ENCODE measurements at regions not wholly inside any gene's neighbourhood (a gene's known extent, or its start where the extent isn't known, plus 50 kb on each side); places are given as distances from the start of the nearest gene placed in this dataset.

DNA sequence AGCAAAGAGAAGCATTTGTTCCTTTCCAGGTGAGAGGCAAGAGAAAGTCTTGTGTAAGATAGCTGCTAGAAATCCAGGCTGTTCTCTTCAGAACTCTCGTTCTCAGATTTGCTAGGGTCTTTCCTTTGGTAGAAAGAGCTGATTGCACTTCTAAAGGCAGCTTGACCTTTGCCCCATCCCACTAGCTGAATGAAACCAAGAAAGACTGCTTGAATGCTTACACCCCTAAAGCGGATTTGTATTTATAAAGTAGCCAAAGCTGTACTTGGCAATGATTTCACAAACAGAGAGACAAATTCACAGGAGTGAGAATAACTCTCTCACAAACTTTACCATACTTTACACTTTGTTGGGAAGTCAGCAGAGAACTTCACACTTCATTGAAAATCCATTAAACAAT lies 424.1 kb downstream of the TTLL7 start:
- H3K9ac ChIP-seq (ENCODE audit: low read length): no peak overlapping the region
- H3K27ac ChIP-seq (ENCODE audit: low read length): no peak overlapping the region
- 0 out of 2 replicates have a peak, but pooled peaks cover 3% of the 10 kb centered on the region for H3K9me2 ChIP-seq (replicated peaks; ENCODE audit: insufficient read depth, low read length)
- no peaks in the 10 kb centered on the region for H3K27me3 ChIP-seq (ENCODE audit: low read length)
- no peaks in the 10 kb centered on the region for H3K9me3 ChIP-seq (ENCODE audit: low read length)
- no peak overlapping the region for H3K4me3 ChIP-seq (ENCODE audit: low read length)
- DNase-seq: no peak
- no peaks in the 10 kb centered on the region for H3K79me2 ChIP-seq (ENCODE audit: low read length)
- no peaks in the 10 kb centered on the region for H4K20me1 ChIP-seq (ENCODE audit: insufficient read depth, low read depth, low read length)
- H3K4me2 ChIP-seq (ENCODE audit: low read depth, low read length, poor library complexity, severe bottlenecking): no peak overlapping the region
- H3K36me3 ChIP-seq (ENCODE audit: insufficient read depth, low read length): no peaks in the 10 kb centered on the region
- H3K4me1 ChIP-seq (ENCODE audit: low read length): no peaks in the 10 kb centered on the region
- no peak overlapping the region for H2AFZ ChIP-seq (ENCODE audit: low read length)

DNA sequence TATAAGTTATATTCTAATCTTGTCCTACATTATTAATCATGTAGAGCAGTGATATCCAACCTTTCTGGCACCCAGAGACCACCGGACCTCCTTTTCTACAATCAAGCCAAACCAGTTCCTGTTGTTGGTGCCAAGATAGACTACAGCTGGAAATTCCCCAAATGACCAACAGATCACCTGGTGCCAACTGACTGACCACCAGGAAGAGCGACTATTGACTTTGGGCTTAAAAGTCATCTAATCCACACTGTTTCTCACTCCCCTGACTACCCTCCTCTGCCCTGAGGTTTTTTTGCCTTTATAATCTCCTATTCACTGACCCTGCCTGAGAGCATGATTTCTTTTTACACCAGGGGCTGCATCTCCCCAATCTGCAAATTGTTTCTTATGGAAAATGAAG lies 425.2 kb downstream of the TTLL7 start:
- Histone ChIP-seq H3K4me1 (ENCODE audit: low read length) (no peaks in the 10 kb centered on the region), H3K9me3 (ENCODE audit: low read length) (no peaks in the 10 kb centered on the region), H3K9ac (ENCODE audit: low read length) (no peak overlapping the region), H3K27ac (ENCODE audit: low read length) (no peak overlapping the region), H3K36me3 (ENCODE audit: insufficient read depth, low read length) (no peaks in the 10 kb centered on the region), H3K27me3 (ENCODE audit: low read length) (no peaks in the 10 kb centered on the region), H3K4me2 (ENCODE audit: low read depth, low read length, poor library complexity, severe bottlenecking) (no peak overlapping the region), H3K4me3 (ENCODE audit: low read length) (no peak overlapping the region), H4K20me1 (ENCODE audit: insufficient read depth, low read depth, low read length) (no peaks in the 10 kb centered on the region), H3K79me2 (ENCODE audit: low read length) (no peaks in the 10 kb centered on the region), H3K9me2 (replicated peaks; ENCODE audit: insufficient read depth, low read length) (0 out of 2 replicates have a peak, but pooled peaks cover 3% of the 10 kb centered on the region), H2AFZ (ENCODE audit: low read length) (no peak overlapping the region)
- no peak for DNase-seq

GRCh38 chr1:83571536-83571935 lies 427.4 kb downstream of the TTLL7 start:
- H3K4me2 ChIP-seq (ENCODE audit: low read depth, low read length, poor library complexity, severe bottlenecking): no peak overlapping the region
- no peak overlapping the region for H3K9ac ChIP-seq (ENCODE audit: low read length)
- no peak for DNase-seq
- H3K27me3 ChIP-seq (ENCODE audit: low read length): no peaks in the 10 kb centered on the region
- H3K79me2 ChIP-seq (ENCODE audit: low read length): no peaks in the 10 kb centered on the region
- H3K9me3 ChIP-seq (ENCODE audit: low read length): no peaks in the 10 kb centered on the region
- no peaks in the 10 kb centered on the region for H4K20me1 ChIP-seq (ENCODE audit: insufficient read depth, low read depth, low read length)
- H3K4me1 ChIP-seq (ENCODE audit: low read length): no peaks in the 10 kb centered on the region
- no peaks in the 10 kb centered on the region for H3K36me3 ChIP-seq (ENCODE audit: insufficient read depth, low read length)
- H3K27ac ChIP-seq (ENCODE audit: low read length): no peak overlapping the region
- H3K9me2 ChIP-seq (replicated peaks; ENCODE audit: insufficient read depth, low read length): no peaks in the 10 kb centered on the region
- no peak overlapping the region for H2AFZ ChIP-seq (ENCODE audit: low read length)
- no peak overlapping the region for H3K4me3 ChIP-seq (ENCODE audit: low read length)

GRCh38 chr1:83561346-83561745 lies 437.6 kb downstream of the TTLL7 start:
- H3K36me3 ChIP-seq (ENCODE audit: insufficient read depth, low read length): no peaks in the 10 kb centered on the region
- H3K4me3 ChIP-seq (ENCODE audit: low read length): no peak overlapping the region
- H3K27ac ChIP-seq (ENCODE audit: low read length): no peak overlapping the region
- no peaks in the 10 kb centered on the region for H3K4me1 ChIP-seq (ENCODE audit: low read length)
- H3K9me2 ChIP-seq (replicated peaks; ENCODE audit: insufficient read depth, low read length): no peaks in the 10 kb centered on the region
- no peaks in the 10 kb centered on the region for H3K79me2 ChIP-seq (ENCODE audit: low read length)
- no peak overlapping the region for H3K9ac ChIP-seq (ENCODE audit: low read length)
- no peaks in the 10 kb centered on the region for H3K9me3 ChIP-seq (ENCODE audit: low read length)
- H4K20me1 ChIP-seq (ENCODE audit: insufficient read depth, low read depth, low read length): no peaks in the 10 kb centered on the region
- no peak overlapping the region for H2AFZ ChIP-seq (ENCODE audit: low read length)
- H3K27me3 ChIP-seq (ENCODE audit: low read length): no peaks in the 10 kb centered on the region
- DNase-seq: no peak
- no peak overlapping the region for H3K4me2 ChIP-seq (ENCODE audit: low read depth, low read length, poor library complexity, severe bottlenecking)

GRCh38 chr1:83559129-83559840 lies 439.6 kb downstream of the TTLL7 start:
- H3K4me3 ChIP-seq (ENCODE audit: low read length): no peak overlapping the region
- no peak overlapping the region for H3K9ac ChIP-seq (ENCODE audit: low read length)
- no peak overlapping the region for H2AFZ ChIP-seq (ENCODE audit: low read length)
- no peaks in the 10 kb centered on the region for H3K79me2 ChIP-seq (ENCODE audit: low read length)
- no peaks in the 10 kb centered on the region for H3K36me3 ChIP-seq (ENCODE audit: insufficient read depth, low read length)
- H3K9me3 ChIP-seq (ENCODE audit: low read length): no peaks in the 10 kb centered on the region
- no peak overlapping the region for H3K4me2 ChIP-seq (ENCODE audit: low read depth, low read length, poor library complexity, severe bottlenecking)
- no peaks in the 10 kb centered on the region for H3K9me2 ChIP-seq (replicated peaks; ENCODE audit: insufficient read depth, low read length)
- H4K20me1 ChIP-seq (ENCODE audit: insufficient read depth, low read depth, low read length): no peaks in the 10 kb centered on the region
- H3K4me1 ChIP-seq (ENCODE audit: low read length): no peaks in the 10 kb centered on the region
- H3K27me3 ChIP-seq (ENCODE audit: low read length): no peaks in the 10 kb centered on the region
- H3K27ac ChIP-seq (ENCODE audit: low read length): no peak overlapping the region
- DNase-seq: no peak

DNA sequence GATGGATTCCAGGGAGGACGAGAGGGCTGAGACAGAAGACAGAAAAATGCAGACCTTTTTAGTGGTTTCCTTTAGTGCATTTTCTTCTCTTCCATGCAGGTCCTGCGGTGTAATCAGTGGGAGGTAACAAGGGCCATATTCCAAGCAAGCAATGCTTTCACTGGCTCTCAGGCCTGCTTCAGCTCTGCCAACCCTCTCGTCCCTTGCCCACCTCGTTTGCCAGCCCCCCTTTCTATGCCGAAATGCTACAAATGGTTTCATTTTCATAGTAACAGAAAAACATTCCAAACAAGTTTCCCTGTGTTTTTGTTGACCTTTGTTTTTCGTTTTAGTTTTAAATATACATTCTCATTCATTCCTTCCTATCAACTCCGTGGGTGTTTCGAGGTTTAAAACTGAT lies 443.1 kb downstream of the TTLL7 start:
- no peaks in the 10 kb centered on the region for H3K27me3 ChIP-seq (ENCODE audit: low read length)
- no peak overlapping the region for H2AFZ ChIP-seq (ENCODE audit: low read length)
- no peaks in the 10 kb centered on the region for H4K20me1 ChIP-seq (ENCODE audit: insufficient read depth, low read depth, low read length)
- H3K9me2 ChIP-seq (replicated peaks; ENCODE audit: insufficient read depth, low read length): no peaks in the 10 kb centered on the region
- no peak overlapping the region for H3K4me2 ChIP-seq (ENCODE audit: low read depth, low read length, poor library complexity, severe bottlenecking)
- H3K4me3 ChIP-seq (ENCODE audit: low read length): no peak overlapping the region
- DNase-seq: no peak
- H3K4me1 ChIP-seq (ENCODE audit: low read length): no peaks in the 10 kb centered on the region
- H3K27ac ChIP-seq (ENCODE audit: low read length): no peak overlapping the region
- no peaks in the 10 kb centered on the region for H3K79me2 ChIP-seq (ENCODE audit: low read length)
- no peaks in the 10 kb centered on the region for H3K36me3 ChIP-seq (ENCODE audit: insufficient read depth, low read length)
- H3K9me3 ChIP-seq (ENCODE audit: low read length): no peaks in the 10 kb centered on the region
- no peak overlapping the region for H3K9ac ChIP-seq (ENCODE audit: low read length)

DNA sequence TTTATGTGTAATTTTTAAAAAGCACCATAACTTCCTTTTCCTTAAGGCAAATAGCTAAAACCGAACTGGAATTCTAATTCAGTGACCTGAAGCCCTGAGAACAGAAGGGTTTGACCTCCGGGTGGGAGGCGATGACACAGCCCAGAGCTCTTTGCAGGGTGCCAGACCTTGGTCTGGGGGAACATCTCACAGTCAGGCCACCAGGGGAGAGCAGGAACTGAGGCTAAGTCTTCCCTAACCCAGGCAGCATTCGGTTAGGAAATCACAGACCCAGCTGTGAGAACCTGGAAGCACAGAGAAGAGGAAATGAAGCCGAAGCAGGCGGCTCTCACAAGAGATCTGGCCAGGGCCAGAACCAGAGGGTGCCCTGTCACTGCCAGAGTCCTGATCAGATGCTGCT lies 444.8 kb downstream of the TTLL7 start:
- Histone ChIP-seq H4K20me1 (ENCODE audit: insufficient read depth, low read depth, low read length) (no peaks in the 10 kb centered on the region), H3K4me1 (ENCODE audit: low read length) (no peaks in the 10 kb centered on the region), H3K9ac (ENCODE audit: low read length) (no peak overlapping the region), H3K27ac (ENCODE audit: low read length) (no peak overlapping the region), H2AFZ (ENCODE audit: low read length) (no peak overlapping the region), H3K4me2 (ENCODE audit: low read depth, low read length, poor library complexity, severe bottlenecking) (no peak overlapping the region), H3K36me3 (ENCODE audit: insufficient read depth, low read length) (no peaks in the 10 kb centered on the region), H3K9me3 (ENCODE audit: low read length) (no peaks in the 10 kb centered on the region), H3K4me3 (ENCODE audit: low read length) (no peak overlapping the region), H3K27me3 (ENCODE audit: low read length) (no peaks in the 10 kb centered on the region), H3K79me2 (ENCODE audit: low read length) (no peaks in the 10 kb centered on the region), H3K9me2 (replicated peaks; ENCODE audit: insufficient read depth, low read length) (no peaks in the 10 kb centered on the region)
- no peak for DNase-seq

GRCh38 chr1:83552820-83553219 lies 446.1 kb downstream of the TTLL7 start:
- no peaks in the 10 kb centered on the region for H3K79me2 ChIP-seq (ENCODE audit: low read length)
- no peaks in the 10 kb centered on the region for H4K20me1 ChIP-seq (ENCODE audit: insufficient read depth, low read depth, low read length)
- no peaks in the 10 kb centered on the region for H3K9me2 ChIP-seq (replicated peaks; ENCODE audit: insufficient read depth, low read length)
- no peak for DNase-seq
- H3K36me3 ChIP-seq (ENCODE audit: insufficient read depth, low read length): no peaks in the 10 kb centered on the region
- no peak overlapping the region for H3K4me2 ChIP-seq (ENCODE audit: low read depth, low read length, poor library complexity, severe bottlenecking)
- no peak overlapping the region for H3K9ac ChIP-seq (ENCODE audit: low read length)
- H3K27me3 ChIP-seq (ENCODE audit: low read length): no peaks in the 10 kb centered on the region
- no peak overlapping the region for H3K4me3 ChIP-seq (ENCODE audit: low read length)
- H3K4me1 ChIP-seq (ENCODE audit: low read length): no peaks in the 10 kb centered on the region
- no peak overlapping the region for H2AFZ ChIP-seq (ENCODE audit: low read length)
- no peaks in the 10 kb centered on the region for H3K9me3 ChIP-seq (ENCODE audit: low read length)
- no peak overlapping the region for H3K27ac ChIP-seq (ENCODE audit: low read length)
